ENCODE measurements at regions not wholly inside any gene's neighbourhood (a gene's known extent, or its start where the extent isn't known, plus 50 kb on each side); places are given as distances from the start of the nearest gene placed in this dataset.

GRCh38 chrX:75648803-75649588, 126.2 kb upstream of the ZDHHC15 start:
- ChIA-PET CTCF (no interaction called here), POLR2A (no interaction called here), RAD21 (ENCODE audit: unreplicated experiment) (no interaction called here), SMC1A (ENCODE audit: uncharacterized antibody, unreplicated experiment) (no interaction called here)
- FAIRE-seq (no peak), ATAC-seq (no peak), DNase-seq (ENCODE audit: low read depth, low spot score) (no peak)
- BruUV-seq (replicated peaks), result no TSS peak
- no peak overlapping the region for H2AFZ ChIP-seq (ENCODE audit: control insufficient read depth, low read depth, low read length)
- H4K20me1 ChIP-seq (ENCODE audit: control insufficient read depth, insufficient read depth), result no peaks in the 10 kb centered on the region
- no peaks in the 10 kb centered on the region for H3K36me3 ChIP-seq (ENCODE audit: control insufficient read depth in 2 of 2, insufficient read depth in 2 of 2, low read length in 1 of 2)
- no peaks in the 10 kb centered on the region for H3K4me1 ChIP-seq (ENCODE audit: control insufficient read depth, insufficient read depth, low read length)
- no peak overlapping the region for H3K9ac ChIP-seq (ENCODE audit: control insufficient read depth, insufficient read depth, low read length)
- H3K27me3 ChIP-seq (replicated peaks in 1 of 2; ENCODE audit: control insufficient read depth in 2 of 2, insufficient read depth in 2 of 2, low read length in 1 of 2), result no peaks in the 10 kb centered on the region
- H3K4me3 ChIP-seq, result no peak overlapping the region
- no peaks in the 10 kb centered on the region for H3K79me2 ChIP-seq (ENCODE audit: control insufficient read depth, insufficient read depth, low read length)
- no peak overlapping the region for H3K4me2 ChIP-seq (ENCODE audit: control insufficient read depth, insufficient read depth)
- TF ChIP-seq ZSCAN29 (IDR thresholded peaks at IDR 0.05) (no peak), TARDBP (IDR thresholded peaks at IDR 0.05; ENCODE audit: borderline replicate concordance) (no peak), PAX8 (IDR thresholded peaks at IDR 0.05) (no peak), EP300 (IDR thresholded peaks at IDR 0.05; ENCODE audit: borderline replicate concordance in 1 of 2, control insufficient read depth in 1 of 2, low read depth in 2 of 2, low read length in 2 of 2) (no peak), GATAD2B (conservative IDR thresholded peaks at IDR 0.05; ENCODE audit: low read depth) (no peak), ZBTB33 (IDR thresholded peaks at IDR 0.05) (no peak), HDGF (IDR thresholded peaks at IDR 0.05) (no peak), BRCA1 (IDR thresholded peaks at IDR 0.05; ENCODE audit: low read depth, low read length) (no peak), ZNF274 (IDR thresholded peaks at IDR 0.05; ENCODE audit: insufficient read depth, insufficient read length) (no peak), RFX5 (IDR thresholded peaks at IDR 0.05; ENCODE audit: low read depth, low read length) (no peak), USF1 (IDR thresholded peaks at IDR 0.05; ENCODE audit: borderline replicate concordance, extremely low read length, insufficient read depth, low read depth, low read length) (no peak), SREBF1 (IDR thresholded peaks at IDR 0.05; ENCODE audit: low read length) (no peak)
- no peaks in the 10 kb centered on the region; the same call in 2 of the 3 replicates for H3K9me3 ChIP-seq (replicated peaks; ENCODE audit: control insufficient read depth, insufficient read depth, low read length)
- in situ Hi-C loops (cut with MboI) (no loop called here), intact Hi-C loops (cut with micrococcal nuclease; ENCODE audit: unreplicated experiment) (no loop called here)
- H3K27ac ChIP-seq (ENCODE audit: control insufficient read depth, insufficient read depth), result no peak overlapping the region
- 32% methylated on average over 16 of the region's 16 CpGs for WGBS (ENCODE audit: insufficient coverage, insufficient replicate concordance, low lambda C conversion rate, missing lambda C conversion rate)

Data from GM12878 (cell line).